Esophagus (tissue), 2 donors: ENCODE measurements at regions not wholly inside any gene's neighbourhood (a gene's known extent, or its start where the extent isn't known, plus 50 kb on each side); places are given as distances from the start of the nearest gene placed in this dataset.

Experiments used
- H3K27ac ChIP-seq, 2 donors: one replicate each; pipeline ENCODE4 v1.5.1; 2013; ENCODE audit warnings: low read depth in 2 of 2, mild to moderate bottlenecking in 2 of 2, inconsistent platforms in 1 of 2, low read length in 1 of 2, moderate library complexity in 1 of 2
- H3K27me3 ChIP-seq, 2 donors: one replicate each; pipeline ENCODE4 v1.6.1; 2013; ENCODE audit warnings: low read length in 2 of 2, control low read depth in 1 of 2, mild to moderate bottlenecking in 1 of 2; ENCODE audit not compliant: insufficient read depth in 2 of 2, control insufficient read depth in 1 of 2
- H3K36me3 ChIP-seq, 2 donors: one replicate each; pipeline ENCODE4 v1.6.1; 2013; ENCODE audit warnings: low read length in 1 of 2; ENCODE audit not compliant: control insufficient read depth in 2 of 2, insufficient read depth in 2 of 2
- H3K4me1 ChIP-seq, 2 donors: one replicate each; pipeline ENCODE4 v1.6.1; 2013; ENCODE audit warnings: low read length in 1 of 2; ENCODE audit not compliant: control insufficient read depth in 2 of 2, insufficient read depth in 2 of 2
- H3K4me3 ChIP-seq, 2 donors: one replicate each; pipeline ENCODE4 v1.5.1; 2013; ENCODE audit warnings: low read length in 2 of 2, mild to moderate bottlenecking in 2 of 2, low read depth in 1 of 2, moderate library complexity in 1 of 2
- H3K9me3 ChIP-seq, 2 donors: one replicate each; pipeline ENCODE4 v1.6.1; 2013; ENCODE audit warnings: mild to moderate bottlenecking in 2 of 2, low read depth in 1 of 2, low read length in 1 of 2, moderate library complexity in 1 of 2; ENCODE audit not compliant: control insufficient read depth in 2 of 2, insufficient read depth in 1 of 2
- WGBS, 2 donors: extraction: QIAGEN DNeasy Blood & Tissue Kit; methylation state at CpG; one replicate each; pipeline ENCODE4 v1.1.7; 2013; 5-methylcytosine and 5-hydroxymethylcytosine counted together
- donor health status: healthy with polysubstance abuse.
- donor health status: Bipolar disorder and iron deficiency.

DNA sequence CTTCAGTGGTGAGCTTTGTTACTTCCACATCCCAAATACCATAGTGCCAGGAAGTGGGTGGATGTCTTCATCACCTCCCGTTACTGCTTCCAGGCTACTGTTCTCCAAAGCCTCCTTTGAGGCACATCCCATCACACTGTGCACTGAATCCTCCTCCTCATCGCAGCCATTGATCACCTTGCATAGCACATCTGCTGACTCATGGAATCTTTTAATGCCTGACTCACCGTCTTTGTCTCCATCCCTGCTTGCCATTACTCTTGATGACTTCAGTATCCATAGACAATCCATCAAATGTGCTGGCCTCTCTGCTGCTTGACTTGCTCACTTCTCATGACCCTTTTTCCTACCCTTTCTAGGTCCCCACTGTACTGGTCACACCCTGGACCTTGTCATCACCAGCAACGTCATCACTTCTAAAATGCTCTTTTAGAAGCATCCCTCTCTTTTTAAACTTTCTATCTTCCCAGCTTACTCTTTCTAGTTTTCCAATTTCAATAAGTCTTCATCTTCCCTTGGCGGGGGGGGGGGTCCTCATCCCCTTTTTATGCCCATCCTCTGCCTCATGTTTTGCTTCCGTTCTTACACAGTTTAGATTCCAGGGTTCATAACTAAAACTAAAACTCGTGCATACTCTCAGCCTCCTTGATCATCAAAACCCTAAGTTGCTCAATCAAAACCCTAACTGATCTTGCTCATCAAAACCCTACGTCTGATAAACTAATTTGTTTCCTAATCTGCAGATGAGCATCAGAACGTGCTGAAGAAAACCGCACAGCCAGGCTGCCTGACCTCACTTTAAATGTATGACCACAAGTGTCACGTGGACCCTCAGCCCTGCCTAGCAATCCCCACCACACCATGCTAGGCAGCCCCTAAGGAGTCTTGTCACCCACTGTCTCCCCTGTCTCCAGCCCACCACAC lies 289.7 kb upstream of the ZFHX3 start:
- Histone ChIP-seq H3K27me3 (no peaks in the 10 kb centered on the region), H3K27ac (no peak overlapping the region), H3K4me3 (no peak overlapping the region), H3K9me3 (peaks cover 0 to 4% of the 10 kb centered on the region in 2 donors), H3K4me1 (no peaks in the 10 kb centered on the region), H3K36me3 (no peaks in the 10 kb centered on the region)
- whole genome bisulfite sequencing, 2 donors, result 80 to 81% methylated on average over 11 of the region's 11 CpGs

DNA sequence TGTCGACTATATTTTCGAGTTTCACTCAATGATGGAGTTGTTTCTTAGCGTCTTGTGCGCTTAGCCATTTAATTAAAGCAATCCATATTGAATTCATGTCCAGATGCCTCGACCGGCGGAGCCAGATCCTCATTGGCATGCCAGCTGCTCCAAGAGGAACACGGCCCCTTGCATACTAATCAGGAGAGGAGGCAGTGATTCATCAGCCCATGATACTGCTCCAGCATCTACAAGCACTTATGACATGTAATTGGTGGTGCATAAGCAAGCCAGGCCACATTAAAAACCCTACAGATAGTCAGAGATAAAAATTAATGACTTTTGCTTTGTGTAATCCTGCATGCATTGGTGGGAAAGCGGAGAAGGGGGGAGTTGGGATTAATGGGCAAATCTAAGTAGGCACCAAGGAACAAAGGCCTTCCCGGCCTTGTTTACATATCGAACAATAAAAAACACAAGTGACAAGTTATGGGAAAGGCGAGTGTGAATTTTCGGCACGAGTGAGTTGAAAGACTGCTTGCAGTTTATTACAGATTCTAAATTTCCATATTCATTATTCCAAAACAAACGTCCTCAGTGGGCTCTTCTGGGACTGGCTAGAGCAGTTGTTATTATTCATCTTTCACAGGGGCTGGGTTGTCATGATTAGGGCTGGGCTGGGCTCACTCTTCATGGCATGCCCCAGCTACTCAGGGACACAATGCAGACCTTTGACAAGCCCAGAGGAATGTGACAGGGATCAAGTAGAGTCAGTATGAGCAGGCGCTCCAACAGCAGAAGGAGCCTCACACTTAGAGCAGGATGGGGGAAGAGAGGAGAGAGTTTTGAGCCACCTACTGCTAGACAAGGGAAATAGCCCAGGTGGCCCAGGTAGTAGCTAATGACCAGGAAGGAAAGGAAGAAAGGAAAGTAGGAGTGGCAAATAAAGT lies 281.7 kb upstream of the ZFHX3 start:
- Histone ChIP-seq H3K4me3 (no peak overlapping the region), H3K36me3 (no peaks in the 10 kb centered on the region), H3K4me1 (no peaks in the 10 kb centered on the region), H3K9me3 (no peaks in the 10 kb centered on the region), H3K27me3 (no peaks in the 10 kb centered on the region), H3K27ac (no peak overlapping the region)
- WGBS, 2 donors, result 71 to 72% methylated on average over 16 of the region's 16 CpGs

DNA sequence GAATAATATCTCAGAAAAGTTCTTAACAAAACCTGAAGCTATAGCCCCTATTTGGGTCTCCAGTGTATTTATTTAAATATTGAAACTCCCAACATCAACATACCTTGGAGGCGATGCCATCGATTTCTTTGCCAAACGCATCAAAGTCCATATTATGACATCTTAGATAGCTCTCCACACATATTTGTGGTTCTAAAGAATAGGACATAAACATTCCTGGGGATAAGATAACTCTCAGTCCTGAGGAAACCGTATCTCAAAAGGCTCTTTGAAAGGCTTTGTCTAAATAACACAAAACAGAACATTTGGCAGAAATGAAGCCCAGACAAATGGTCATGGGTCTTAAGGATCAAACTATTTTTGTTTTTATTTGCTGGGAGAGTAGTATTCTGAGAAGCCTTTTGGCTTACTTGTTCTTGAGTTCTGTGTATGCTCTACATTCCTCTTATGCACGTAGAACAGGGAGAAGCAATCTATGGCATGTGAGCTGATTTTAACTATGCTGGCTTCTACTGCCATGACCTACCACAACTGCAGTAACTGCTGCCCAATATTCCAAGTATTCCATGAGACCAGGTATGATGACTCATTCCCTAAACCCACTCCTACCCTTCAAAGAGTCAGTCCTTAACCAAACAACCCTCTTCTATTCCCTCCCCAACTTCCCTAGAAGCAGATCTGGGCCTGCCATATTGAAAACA lies 279.0 kb upstream of the ZFHX3 start:
- Histone ChIP-seq H3K27me3 (no peaks in the 10 kb centered on the region), H3K27ac (no peak overlapping the region), H3K9me3 (no peaks in the 10 kb centered on the region), H3K4me1 (no peaks in the 10 kb centered on the region), H3K36me3 (no peaks in the 10 kb centered on the region), H3K4me3 (no peak overlapping the region)
- 66 to 78% methylated on average over 5 of the region's 5 CpGs for WGBS, 2 donors

DNA sequence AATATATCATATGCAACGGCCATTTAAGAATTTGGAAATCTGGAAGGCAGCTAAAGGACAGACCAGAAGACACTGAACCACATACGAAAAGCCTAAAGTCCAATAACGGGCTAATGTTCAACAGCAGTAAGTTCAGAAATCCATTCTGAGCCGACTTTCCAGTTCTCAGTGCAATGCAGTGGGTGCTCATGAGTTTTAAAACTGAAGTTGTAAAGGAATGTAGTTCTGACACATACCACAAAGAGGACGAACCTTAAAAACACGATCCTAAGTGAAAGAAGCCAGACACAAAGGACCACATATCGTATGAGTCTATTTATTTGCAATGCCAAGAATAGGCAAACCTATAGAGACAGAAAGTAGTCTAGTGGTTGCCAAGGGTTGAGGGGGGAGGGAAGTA lies 278.3 kb upstream of the ZFHX3 start:
- H3K4me3 ChIP-seq, result no peak overlapping the region
- no peaks in the 10 kb centered on the region for H3K36me3 ChIP-seq
- H3K4me1 ChIP-seq, result no peaks in the 10 kb centered on the region
- no peaks in the 10 kb centered on the region for H3K27me3 ChIP-seq
- 89% methylated on average over 7 of the region's 7 CpGs for WGBS, 2 donors
- H3K27ac ChIP-seq, result no peak overlapping the region
- no peaks in the 10 kb centered on the region for H3K9me3 ChIP-seq

DNA sequence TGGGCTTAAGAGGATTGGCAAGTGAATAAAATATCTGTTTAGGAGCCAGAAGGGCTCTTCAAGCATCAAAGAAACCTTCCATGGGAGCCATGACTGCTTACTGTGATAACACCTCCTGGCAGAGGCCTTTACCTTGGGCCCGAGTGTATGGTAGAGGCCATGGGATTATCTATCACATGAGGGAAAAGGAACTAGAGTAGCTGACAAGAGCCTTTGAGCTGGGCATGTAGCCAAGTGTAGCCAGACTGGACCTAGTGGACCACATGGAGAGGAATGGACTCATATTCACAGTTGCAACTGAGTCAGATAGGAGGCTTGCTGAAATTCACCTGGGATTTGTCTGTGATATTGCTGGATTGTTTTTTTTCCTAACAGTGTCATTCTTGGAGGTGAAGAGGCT lies 276.0 kb upstream of the ZFHX3 start:
- no peak overlapping the region for H3K27ac ChIP-seq
- H3K27me3 ChIP-seq, result no peaks in the 10 kb centered on the region
- no peaks in the 10 kb centered on the region for H3K36me3 ChIP-seq
- no peaks in the 10 kb centered on the region for H3K9me3 ChIP-seq
- no peak overlapping the region for H3K4me3 ChIP-seq
- WGBS, 2 donors, result 62 to 65% methylated on average over 1 of the region's 1 CpG
- no peaks in the 10 kb centered on the region for H3K4me1 ChIP-seq

DNA sequence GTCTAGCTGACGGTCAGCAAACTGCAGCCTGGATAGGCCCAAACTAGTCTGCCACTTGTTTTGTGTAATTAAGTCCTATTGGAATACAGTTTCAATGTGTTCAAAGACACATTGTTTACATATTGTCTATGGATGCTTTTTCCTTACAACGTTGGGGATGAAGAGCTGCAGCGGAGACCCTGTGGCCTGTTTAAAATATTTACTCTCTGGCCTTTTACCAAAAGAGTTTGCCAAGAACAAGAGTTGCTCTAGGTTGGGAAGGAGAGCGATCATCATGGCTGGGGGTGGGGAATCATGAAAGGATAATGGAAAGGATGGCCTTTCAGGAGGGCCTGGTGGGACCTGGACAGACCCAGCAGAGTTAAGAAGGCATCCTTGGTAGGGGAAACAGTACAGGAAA lies 274.9 kb upstream of the ZFHX3 start:
- Histone ChIP-seq H3K27me3 (no peaks in the 10 kb centered on the region), H3K9me3 (no peaks in the 10 kb centered on the region), H3K4me1 (no peaks in the 10 kb centered on the region), H3K36me3 (no peaks in the 10 kb centered on the region), H3K4me3 (no peak overlapping the region), H3K27ac (no peak overlapping the region)
- 64 to 66% methylated on average over 4 of the region's 4 CpGs for WGBS, 2 donors

DNA sequence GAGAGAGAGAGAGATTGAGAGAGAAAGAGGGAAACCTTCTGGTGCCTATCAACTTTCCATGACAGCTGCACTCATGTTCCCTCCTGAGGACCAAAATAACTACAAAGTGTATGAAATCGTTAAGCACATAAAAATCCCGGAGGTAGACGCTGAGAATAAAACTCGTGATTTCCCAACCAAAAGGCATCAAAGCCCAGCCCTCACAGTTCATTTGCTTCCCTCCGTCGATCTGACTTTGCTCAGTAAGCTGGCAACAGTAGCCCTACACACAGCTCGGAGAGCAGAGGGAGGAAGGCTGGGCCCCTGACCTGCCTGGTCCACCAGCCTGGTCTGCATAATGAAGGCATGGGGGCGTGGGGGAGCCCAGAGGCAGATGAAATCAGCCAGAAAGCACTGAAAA lies 273.9 kb upstream of the ZFHX3 start:
- Histone ChIP-seq H3K27ac (no peak overlapping the region), H3K27me3 (no peaks in the 10 kb centered on the region), H3K36me3 (no peaks in the 10 kb centered on the region), H3K9me3 (no peaks in the 10 kb centered on the region), H3K4me3 (no peak overlapping the region), H3K4me1 (no peaks in the 10 kb centered on the region)
- 67% methylated on average over 8 of the region's 8 CpGs for WGBS, 2 donors

DNA sequence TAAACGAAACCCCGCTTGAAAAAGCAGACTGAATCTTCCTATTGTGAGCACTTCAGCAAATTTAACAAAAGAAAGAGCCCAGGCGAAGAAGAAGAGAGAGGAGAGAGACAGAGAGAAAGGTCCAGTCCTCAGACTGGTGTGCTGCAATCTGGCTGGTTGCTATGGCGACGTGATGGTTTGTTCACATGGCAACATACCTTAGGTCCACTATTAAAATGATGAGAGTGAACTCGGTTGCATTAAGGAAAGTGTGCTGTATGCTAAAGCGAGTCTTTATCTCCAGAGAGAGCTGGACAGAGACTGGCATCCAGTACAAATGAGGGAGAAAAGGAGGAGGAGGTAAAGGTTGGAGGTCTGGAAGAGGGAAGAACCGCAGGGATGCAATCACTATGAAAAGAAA lies 271.8 kb upstream of the ZFHX3 start:
- 85 to 86% methylated on average over 8 of the region's 8 CpGs for WGBS, 2 donors

DNA sequence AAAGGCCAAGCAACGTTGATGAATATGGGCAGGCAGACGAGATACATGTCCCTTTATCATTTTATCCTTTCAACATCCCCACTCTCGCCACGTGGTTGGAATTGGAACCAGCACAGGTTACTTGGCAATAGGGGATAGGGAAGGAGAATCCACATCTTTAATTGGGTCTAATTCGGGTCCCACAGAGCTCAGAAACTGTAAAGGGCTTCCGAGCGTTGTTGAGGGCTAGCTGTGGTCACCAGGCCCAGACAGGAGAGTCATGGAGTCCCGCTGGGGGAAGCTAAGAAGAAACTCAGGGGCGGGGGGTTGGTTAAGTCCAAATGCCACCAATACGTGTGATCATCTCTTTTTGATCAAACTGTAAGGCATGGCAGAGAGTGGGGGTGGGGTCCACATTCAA lies 271.3 kb upstream of the ZFHX3 start:
- Histone ChIP-seq H3K9me3 (no peaks in the 10 kb centered on the region), H3K27ac (no peak overlapping the region), H3K27me3 (no peaks in the 10 kb centered on the region), H3K4me1 (no peaks in the 10 kb centered on the region), H3K4me3 (no peak overlapping the region), H3K36me3 (no peaks in the 10 kb centered on the region)
- 76 to 85% methylated on average over 10 of the region's 10 CpGs for WGBS, 2 donors

More for the DNA sequence above, 271.8 kb upstream of the ZFHX3 start:
- no peaks in the 10 kb centered on the region for H3K36me3 ChIP-seq
- no peaks in the 10 kb centered on the region for H3K4me1 ChIP-seq
- H3K27ac ChIP-seq, result no peak overlapping the region
- no peaks in the 10 kb centered on the region for H3K27me3 ChIP-seq
- H3K4me3 ChIP-seq, result no peak overlapping the region
- H3K9me3 ChIP-seq, result no peaks in the 10 kb centered on the region
